ENCODE measurements at regions not wholly inside any gene's neighbourhood (a gene's known extent, or its start where the extent isn't known, plus 50 kb on each side); places are given as distances from the start of the nearest gene placed in this dataset.

GRCh38 chr7:68381731-68382130 lies 1216.5 kb upstream of the AUTS2 start:
- no peak for TF ChIP-seq CTCF (IDR thresholded peaks at IDR 0.05; ENCODE audit: low read length)
- TF ChIP-seq EZH2 (optimal IDR thresholded peaks at IDR 0.05; ENCODE audit: low read depth, low read length) = no peak
- no peak for TF ChIP-seq EZH2phosphoT487 (IDR thresholded peaks at IDR 0.05; ENCODE audit: low read length)
